Erythroblast (primary cell): ENCODE measurements at regions not wholly inside any gene's neighbourhood (a gene's known extent, or its start where the extent isn't known, plus 50 kb on each side); places are given as distances from the start of the nearest gene placed in this dataset.

ENCODE experiments used
- DNase-seq, 2 experiments: peaks; one replicate each; lab custom pipeline; 2025; lab: John Stamatoyannopoulos, UW
- GATA1 ChIP-seq: IDR thresholded peaks from 2 replicates; pipeline ENCODE4 v1.6.1; 2011; ENCODE audit warnings: low read depth, mild to moderate bottlenecking, control low read depth, low read length, moderate library complexity
- POLR2A ChIP-seq: IDR thresholded peaks from 2 replicates; pipeline ENCODE4 v1.6.1; 2011; ENCODE audit warnings: mild to moderate bottlenecking, low read length

DNA sequence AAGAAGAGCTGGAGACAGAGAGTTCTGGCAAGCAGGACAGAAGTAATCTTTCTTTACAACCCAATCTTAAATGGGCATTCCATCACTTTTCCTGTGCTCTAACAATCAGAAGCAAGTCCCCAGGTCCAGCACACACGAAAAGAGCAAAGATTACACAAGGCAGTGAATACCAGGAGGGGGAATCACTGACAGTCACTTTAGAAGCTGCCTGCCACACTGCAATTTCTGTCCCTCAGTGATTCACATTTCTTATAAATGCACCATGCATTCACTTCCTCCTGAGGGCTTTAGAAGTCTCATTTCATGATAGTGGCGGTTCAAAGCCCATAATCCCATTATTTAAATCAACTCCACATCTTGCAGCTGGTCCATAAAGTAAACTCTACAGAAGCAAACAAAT, 362.5 kb downstream of the POM121L12 start:
- TF ChIP-seq POLR2A (no peak), GATA1 (no peak)
- no peak for DNase-seq

DNA sequence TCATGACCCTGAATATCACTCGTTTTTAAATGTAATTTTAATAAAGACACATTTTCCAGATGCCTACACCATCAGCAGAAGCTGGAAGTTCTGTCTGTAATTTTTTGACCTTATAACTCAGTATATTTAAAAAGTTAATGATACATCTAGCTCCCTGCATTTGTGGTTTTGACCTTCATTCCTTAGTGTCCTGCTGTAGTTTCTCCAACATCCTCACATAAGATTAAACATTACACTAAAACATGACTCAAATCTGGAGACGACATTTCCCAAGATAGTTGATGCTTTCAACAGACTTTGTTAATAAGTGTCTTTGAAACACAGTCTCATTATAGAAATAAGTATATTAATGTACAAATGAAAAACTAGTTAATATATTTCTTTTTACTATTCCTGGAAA, 363.1 kb downstream of the POM121L12 start:
- TF ChIP-seq GATA1, result no peak
- TF ChIP-seq POLR2A, result no peak
- DNase-seq, result no peak

DNA sequence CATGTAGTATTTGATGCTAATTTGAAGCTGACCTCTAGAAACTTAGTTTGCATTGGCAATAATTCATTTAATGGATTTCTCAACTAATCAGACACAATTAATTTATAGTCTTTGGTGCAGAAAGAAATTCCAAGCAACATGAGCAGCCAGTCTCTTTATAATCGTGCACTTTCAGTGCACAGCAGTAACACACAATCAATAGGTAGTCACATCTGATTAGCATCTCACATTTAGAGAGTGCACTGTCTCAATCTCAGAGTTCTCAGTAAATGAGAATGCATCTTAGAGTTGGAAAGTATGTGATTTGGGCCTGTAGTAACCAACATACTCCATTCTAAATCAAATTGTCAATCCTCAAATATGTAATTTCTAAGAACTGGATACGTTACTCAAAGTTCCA, 377.6 kb downstream of the POM121L12 start:
- TF ChIP-seq POLR2A, result no peak
- TF ChIP-seq GATA1, result no peak
- no peak for DNase-seq

DNA sequence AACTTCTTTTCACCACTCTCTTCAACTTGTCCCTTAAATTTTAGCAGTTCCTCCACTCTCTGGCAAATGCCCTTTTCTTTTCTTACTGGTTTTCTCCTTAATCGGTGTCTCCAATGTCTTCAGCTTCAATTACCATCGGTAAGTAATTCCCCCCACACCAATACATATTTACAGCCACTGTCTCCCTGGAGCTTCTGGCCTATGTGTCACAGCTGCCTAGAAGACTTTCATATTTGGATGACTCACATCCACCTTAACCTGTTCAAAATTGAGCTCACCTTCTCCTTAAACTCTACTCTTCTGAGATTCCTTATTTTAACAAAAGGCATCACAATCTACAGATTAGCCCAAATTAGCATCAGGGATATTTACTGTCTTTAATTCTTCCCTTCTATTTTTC, 380.4 kb downstream of the POM121L12 start:
- no peak for DNase-seq

DNA sequence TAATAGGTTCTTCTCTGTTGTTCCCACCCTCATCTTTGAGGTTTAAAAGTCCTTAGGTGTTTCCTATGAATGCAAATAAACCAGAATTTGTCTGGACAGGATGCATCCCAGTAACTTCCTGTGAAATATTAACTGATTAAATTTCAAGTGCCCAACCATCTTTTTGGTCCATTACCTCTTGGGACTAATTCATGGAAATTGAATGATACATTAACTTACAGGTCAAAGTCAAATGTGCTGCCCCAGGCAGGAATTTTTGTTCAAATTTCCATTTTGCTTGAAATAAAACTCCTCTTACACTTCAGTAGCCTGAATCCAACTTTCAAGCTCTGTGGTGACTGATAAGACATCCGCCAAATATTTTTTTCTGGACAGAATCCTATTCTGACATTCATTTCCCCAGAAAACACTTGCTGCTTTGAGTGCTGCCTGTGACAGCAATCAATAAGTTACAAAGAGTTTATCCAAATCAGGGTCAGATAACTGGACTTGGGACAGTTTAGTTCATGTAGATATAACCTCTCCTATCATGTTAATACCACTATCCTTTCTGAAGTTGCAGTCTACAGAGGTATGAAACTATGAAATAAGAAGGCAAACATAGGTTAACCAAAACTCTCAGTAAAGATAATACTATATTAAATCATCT, 383.5 kb downstream of the POM121L12 start:
- TF ChIP-seq POLR2A (no peak), GATA1 (no peak)
- no peak for DNase-seq

More for the DNA sequence above, 380.4 kb downstream of the POM121L12 start:
- no peak for TF ChIP-seq POLR2A
- no peak for TF ChIP-seq GATA1

DNA sequence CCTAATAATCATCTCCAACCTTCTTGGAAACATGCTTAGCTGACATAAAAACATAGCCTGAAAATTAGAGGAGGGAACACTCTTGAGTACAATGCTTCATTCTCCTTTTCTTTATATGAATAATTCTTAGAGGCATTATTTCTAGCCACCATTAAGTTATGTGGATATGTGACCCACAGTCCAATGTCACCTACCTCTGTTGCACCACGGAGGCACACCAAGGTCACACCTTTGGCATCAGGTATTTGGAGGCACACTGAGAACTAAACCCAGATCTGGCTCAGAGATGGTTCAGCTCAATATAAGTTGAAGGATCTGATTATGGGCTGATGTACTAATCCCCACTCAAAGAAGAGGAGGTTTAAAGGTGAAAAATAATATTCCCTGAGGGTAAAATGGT, 385.1 kb downstream of the POM121L12 start:
- DNase-seq, result no peak
- TF ChIP-seq POLR2A, result no peak
- no peak for TF ChIP-seq GATA1

DNA sequence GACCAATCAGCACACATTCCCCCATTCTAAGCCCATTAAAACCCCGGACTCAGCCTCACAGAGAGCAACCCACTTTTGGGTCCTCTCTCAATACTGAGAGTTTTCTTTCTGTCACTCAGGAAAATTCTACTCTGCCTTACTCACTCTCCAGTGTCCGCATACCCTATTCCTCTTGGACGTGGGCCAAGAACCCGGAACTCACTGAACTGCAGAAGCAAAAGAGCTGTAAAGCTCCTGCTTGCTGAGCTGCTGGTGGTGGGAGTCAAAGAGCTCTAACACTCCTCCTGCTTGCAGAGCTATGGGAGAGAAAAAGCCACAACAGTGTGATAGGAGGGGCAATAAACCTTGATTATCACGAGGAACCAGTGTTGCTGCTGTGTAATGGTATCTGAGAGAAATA, 386.9 kb downstream of the POM121L12 start:
- no peak for DNase-seq
- TF ChIP-seq POLR2A, result no peak
- TF ChIP-seq GATA1, result no peak

DNA sequence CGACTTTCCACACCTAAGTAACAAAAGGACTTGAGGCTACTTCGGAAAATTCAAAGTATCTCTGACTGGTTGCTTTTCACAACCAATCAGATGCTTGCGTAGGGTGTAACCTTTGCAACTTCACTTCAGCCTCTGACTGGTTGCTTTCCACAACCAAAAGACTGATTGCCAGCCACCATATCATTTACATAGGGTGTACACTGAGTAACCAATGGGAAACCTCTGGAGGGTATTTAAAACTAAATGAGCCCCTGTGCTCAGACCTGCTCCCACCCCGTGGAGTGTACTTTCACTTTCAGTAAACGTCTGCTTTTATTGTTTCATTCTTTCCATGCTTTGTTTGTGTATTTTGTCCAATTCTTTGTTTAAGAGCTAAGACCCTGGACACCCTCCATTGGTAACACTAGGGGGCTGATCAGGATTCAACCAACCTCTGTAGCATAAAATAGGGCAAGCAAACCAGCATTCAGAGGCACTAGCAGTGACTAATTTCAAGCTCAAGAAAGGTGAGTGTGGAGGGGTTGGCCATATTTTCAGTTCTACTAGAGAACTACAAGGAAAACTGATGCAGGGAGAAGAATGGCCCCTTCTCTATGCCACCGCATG, 390.8 kb downstream of the POM121L12 start:
- TF ChIP-seq GATA1, result no peak
- TF ChIP-seq POLR2A, result no peak
- no peak for DNase-seq

DNA sequence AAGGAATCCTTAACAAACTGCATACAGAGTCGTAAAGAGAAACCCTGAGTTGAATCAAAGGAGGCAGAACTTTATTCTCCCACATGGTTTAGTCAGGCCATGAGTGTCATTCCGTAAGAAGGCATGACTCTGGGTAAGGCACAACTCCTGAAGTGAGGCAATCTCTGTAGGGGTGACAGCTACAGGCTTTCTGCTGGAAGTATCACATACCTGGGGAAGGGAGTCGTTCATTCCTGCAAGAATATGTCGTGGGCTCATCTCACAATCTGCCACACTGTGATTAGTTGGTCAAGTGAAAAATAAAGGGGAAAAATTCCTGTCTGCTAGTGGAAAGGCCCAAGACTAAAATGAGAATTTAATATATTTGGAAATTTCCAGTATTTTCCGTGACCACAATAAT, 392.6 kb downstream of the POM121L12 start:
- TF ChIP-seq POLR2A (no peak), GATA1 (no peak)
- DNase-seq, result no peak

DNA sequence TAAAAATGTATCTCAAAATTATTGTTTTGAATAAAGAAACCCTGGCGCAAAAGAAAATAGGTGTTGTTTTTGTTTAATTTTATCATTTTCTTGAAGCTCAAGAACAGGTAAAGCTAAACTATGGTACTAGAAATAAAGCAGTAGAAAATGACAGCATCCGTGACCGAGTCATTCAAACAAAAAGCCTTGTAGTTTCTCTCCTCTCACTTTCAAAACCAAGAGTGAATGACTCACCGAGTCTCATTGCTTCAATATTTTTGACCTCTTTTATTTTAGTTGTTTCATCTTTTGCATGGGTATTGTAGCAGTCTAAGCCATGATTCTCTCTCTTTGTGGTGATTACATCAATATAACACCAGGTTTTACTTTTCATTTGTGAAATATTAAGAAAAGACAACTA, 396.5 kb downstream of the POM121L12 start:
- TF ChIP-seq POLR2A (no peak), GATA1 (no peak)
- no peak for DNase-seq

DNA sequence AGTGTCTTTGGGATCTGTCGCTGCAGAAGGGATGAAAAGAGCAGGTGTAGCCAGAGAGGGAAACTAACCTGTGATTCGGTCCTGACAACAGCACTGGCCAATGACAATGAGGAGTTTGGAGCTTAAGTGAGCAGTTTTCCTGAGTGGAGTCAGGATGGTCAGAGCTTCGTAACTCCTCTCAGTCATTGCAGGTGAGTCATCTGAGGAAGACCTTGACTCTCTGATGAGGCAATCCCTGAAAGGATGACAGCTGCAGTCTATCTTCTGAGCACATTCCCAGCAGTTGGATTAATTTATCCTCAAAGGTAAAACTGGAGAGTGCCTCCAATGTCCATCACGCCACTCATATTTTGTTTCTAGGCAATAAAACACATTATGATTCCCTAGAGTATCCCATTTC, 401.9 kb downstream of the POM121L12 start:
- no peak for DNase-seq

DNA sequence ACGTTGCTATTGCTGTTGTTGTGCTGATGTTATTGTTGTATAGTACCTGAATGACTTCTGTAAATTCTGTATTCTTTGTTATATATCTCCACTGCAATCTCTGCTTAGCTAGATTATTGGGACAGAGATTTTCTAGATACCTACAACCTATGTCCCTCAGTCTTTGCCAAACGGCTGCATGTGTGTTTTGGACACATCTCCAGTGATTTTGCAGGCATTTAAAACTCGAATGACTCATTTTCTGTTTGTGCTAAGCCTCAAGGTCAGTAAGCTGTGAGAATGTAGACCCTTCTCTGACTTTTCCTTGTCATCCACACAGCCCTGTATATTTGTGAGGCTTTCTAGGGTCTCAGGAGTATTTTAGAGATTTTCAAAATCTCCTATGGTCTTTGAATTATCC, 410.7 kb downstream of the POM121L12 start:
- DNase-seq, result no peak
- TF ChIP-seq POLR2A (no peak), GATA1 (no peak)

More for the DNA sequence above, 401.9 kb downstream of the POM121L12 start:
- TF ChIP-seq GATA1 (no peak), POLR2A (no peak)

DNA sequence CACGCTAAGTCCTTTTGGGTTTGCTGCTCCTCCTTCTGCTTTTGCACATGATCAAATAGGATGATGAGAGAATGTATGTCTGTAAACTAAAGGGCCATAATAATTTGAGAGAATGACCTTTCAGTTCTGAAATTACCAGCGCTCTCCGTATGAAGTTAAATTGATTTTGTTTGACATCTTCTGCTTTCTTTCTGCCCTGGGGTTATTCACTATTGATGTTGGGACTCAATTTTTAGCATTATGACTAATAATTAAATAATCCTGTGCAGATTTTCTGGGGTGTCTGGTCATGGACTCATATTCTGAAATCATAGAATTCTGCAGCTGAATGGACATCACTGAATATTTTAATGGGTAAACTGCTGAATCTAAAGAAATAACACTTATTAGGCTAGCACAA, 423.2 kb downstream of the POM121L12 start:
- DNase-seq, result no peak
- TF ChIP-seq POLR2A (no peak), GATA1 (no peak)

DNA sequence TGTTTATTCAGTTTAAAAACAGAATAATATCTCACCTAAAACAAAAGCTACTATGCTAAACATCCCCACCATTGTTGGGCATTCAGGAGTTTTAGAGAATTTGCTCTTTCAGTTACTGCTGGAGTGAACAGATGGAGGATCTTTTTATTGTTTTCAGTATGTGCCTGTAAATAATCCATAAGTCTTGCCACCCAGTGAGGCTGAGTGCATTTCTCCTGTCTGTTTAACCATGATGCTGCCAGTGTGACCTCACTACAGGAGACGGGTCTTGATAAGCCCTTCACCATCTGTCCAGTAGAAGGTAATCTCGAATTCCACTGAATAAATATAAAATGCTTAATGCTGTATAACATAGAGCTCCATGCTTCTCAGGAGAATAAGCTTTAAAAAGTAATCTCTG, 430.9 kb downstream of the POM121L12 start:
- TF ChIP-seq POLR2A (no peak), GATA1 (no peak)
- DNase-seq, result no peak
